Activated B cell treated with CpG ODN at 0.5 μM for 24 hours (primary cell): ENCODE measurements at regions not wholly inside any gene's neighbourhood (a gene's known extent, or its start where the extent isn't known, plus 50 kb on each side); places are given as distances from the start of the nearest gene placed in this dataset.
"Not testable (repeated sequence)": the region's sequence is repeated elsewhere in the genome, so short reads cannot be mapped to it uniquely, and the experiment has no call there.

Experiments
- ATAC-seq: fragments of 200-7000 bp; cut with Tn5 transposase; one replicate; pipeline ENCODE4 v1.10.0; 2021; ENCODE audit warnings: low read depth, mild to moderate bottlenecking, moderate library complexity
- CTCF ChIA-PET: fragments of 350-600 bp; sonication (Branson Sonifier 250); formaldehyde crosslinking; loops from one replicate; lab custom pipeline; 2021; ENCODE audit warnings: antibody characterized with exemption; lab: Charles Lee
- POLR2A ChIA-PET: fragments of 350-600 bp; sonication (Branson Sonifier 250); formaldehyde crosslinking; loops from one replicate; lab custom pipeline; 2021; ENCODE audit warnings: antibody characterized with exemption; lab: Charles Lee
- DNase-seq: peaks from one replicate; pipeline ENCODE4 v3.0.0; 2022
- H3K27ac Mint-ChIP-seq: one replicate; pipeline ENCODE4 v1.8.0; 2020; ENCODE audit warnings: mixed read lengths
- H3K27me3 Mint-ChIP-seq: one replicate; pipeline ENCODE4 v1.8.0; 2021; ENCODE audit warnings: mixed read lengths
- H3K36me3 Mint-ChIP-seq: one replicate; pipeline ENCODE4 v1.8.0; 2021; ENCODE audit warnings: low read depth, mixed read lengths
- H3K4me1 Mint-ChIP-seq: one replicate; pipeline ENCODE4 v1.8.0; 2021; ENCODE audit warnings: mixed read lengths
- H3K4me3 Mint-ChIP-seq: one replicate; pipeline ENCODE4 v1.8.0; 2020; ENCODE audit warnings: mild to moderate bottlenecking, mixed read lengths
- H3K9me3 Mint-ChIP-seq: one replicate; pipeline ENCODE4 v1.8.0; 2020; ENCODE audit warnings: mixed read lengths
- CTCF ChIP-seq: fragments of 200-600 bp; IDR thresholded peaks from one replicate; pipeline ENCODE4 v1.8.0; 2022; ENCODE audit warnings: antibody characterized with exemption, mild to moderate bottlenecking
- intact Hi-C: fragments of 100-400 bp; cut with micrococcal nuclease; formaldehyde crosslinking; loops from one replicate; pipeline ENCODE4 v1.15.1; 2024

DNA sequence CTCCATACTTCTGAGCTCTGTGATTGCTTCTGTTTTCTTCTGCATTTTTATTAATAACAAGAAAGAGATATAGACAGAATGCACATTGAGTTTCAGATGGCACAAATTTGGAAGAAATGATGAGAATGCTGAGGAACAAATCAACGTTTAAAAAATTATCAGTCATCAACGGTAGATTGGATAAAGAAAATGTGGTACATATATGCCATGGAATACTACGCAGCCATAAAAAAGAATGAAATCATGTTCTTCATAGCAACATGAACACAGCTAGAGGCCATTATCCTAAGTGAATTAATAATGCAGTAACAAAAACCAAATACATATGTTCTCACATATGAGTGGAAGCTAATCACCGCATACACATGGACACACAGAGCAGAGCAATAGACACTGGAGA is 81.8 kb downstream of the DUSP6 start:
- ATAC-seq (no peak), DNase-seq (no peak)
- Mint-ChIP-seq H3K4me1 (peaks cover 5% of the 10 kb centered on the region), H3K9me3 (peaks cover 4% of the 10 kb centered on the region), H3K4me3 (no peak overlapping the region), H3K36me3 (no peaks in the 10 kb centered on the region), H3K27ac (no peak overlapping the region), H3K27me3 (peaks cover 6% of the 10 kb centered on the region)
- intact Hi-C loops: no loop called here
- POLR2A ChIA-PET: no interaction called here
- CTCF ChIA-PET: no interaction called here
- no peak for TF ChIP-seq CTCF

DNA sequence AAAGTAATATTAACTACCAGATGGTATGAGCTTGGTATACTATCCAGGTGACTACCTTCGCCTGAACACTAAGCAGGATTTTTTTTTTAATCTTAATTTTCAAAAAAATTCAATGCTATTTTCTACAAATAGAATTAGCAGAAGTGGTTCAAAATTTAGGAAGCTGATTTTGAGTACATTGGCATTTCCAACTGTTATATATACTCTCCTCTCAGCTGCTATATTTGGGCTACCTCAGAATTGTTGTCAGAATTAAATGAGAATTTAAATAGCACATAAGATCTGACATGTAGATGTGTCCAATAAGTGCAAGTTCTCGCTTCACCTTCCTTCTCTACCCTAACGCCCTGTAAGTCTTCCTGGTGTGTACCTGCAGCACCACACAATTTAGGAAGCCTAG is 83.1 kb downstream of the DUSP6 start:
- Mint-ChIP-seq H3K27ac (no peak overlapping the region), H3K4me3 (no peak overlapping the region), H3K27me3 (peaks cover 6% of the 10 kb centered on the region), H3K36me3 (no peaks in the 10 kb centered on the region), H3K4me1 (peaks cover 5% of the 10 kb centered on the region), H3K9me3 (peaks cover 4% of the 10 kb centered on the region)
- POLR2A ChIA-PET: no interaction called here
- ATAC-seq: no peak
- CTCF ChIA-PET: no interaction called here
- no peak for DNase-seq
- TF ChIP-seq CTCF: no peak
- intact Hi-C loops: loop anchor here (5.0 kb wide), 1 partner anchor 217 kb away; no protein-coding TSS in a partner anchor

- Mint-ChIP-seq H3K27ac (no peak overlapping the region), H3K9me3 (peaks cover 4% of the 10 kb centered on the region), H3K4me1 (peaks cover 5% of the 10 kb centered on the region), H3K4me3 (no peak overlapping the region), H3K27me3 (peaks cover 6% of the 10 kb centered on the region), H3K36me3 (no peaks in the 10 kb centered on the region)
- DNase-seq: no peak
- no peak for ATAC-seq
- intact Hi-C loops: loop anchor here (5.0 kb wide), 1 partner anchor 215 kb away; no protein-coding TSS in a partner anchor
- ChIA-PET POLR2A (no interaction called here), CTCF (no interaction called here)
- no peak for TF ChIP-seq CTCF
These were observed 84.9 kb downstream of the DUSP6 start for GRCh38 chr12:89267404-89267803.

- intact Hi-C loops: loop anchor here (5.0 kb wide), 1 partner anchor 214 kb away; no protein-coding TSS in a partner anchor
- POLR2A ChIA-PET, DNase-seq, H3K27ac Mint-ChIP-seq, H3K4me3 Mint-ChIP-seq, H3K36me3 Mint-ChIP-seq, H3K4me1 Mint-ChIP-seq, CTCF ChIA-PET, H3K9me3 Mint-ChIP-seq, ATAC-seq, H3K27me3 Mint-ChIP-seq: not testable (repeated sequence)
These were observed 85.6 kb downstream of the DUSP6 start for GRCh38 chr12:89266574-89267188.

DNA sequence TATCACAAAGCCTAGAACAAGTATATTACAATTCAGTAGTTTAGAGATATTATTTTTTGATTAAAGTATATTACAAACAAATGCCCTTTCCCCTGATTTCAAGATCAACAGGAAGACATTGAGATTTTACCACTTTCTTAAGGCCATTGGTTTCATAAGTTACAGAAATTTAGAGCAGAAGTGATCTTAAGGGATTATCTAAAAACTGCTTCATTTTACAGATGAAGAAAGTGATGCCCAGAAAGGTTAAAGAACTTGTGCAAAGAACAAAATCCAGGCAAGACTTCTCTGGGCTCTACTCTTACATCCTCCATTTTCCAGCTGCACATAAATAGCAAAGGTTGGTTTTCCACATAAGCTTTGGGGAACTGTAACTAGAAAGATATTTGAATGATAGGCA is 87.5 kb downstream of the DUSP6 start:
- no peak for TF ChIP-seq CTCF
- peaks cover 5% of the 10 kb centered on the region for H3K4me1 Mint-ChIP-seq
- no peak overlapping the region for H3K4me3 Mint-ChIP-seq
- no peak overlapping the region for H3K27ac Mint-ChIP-seq
- ChIA-PET CTCF (no interaction called here), POLR2A (no interaction called here)
- ATAC-seq (no peak), DNase-seq (no peak)
- intact Hi-C loops: loop anchor here (5.0 kb wide), 1 partner anchor 213 kb away; no protein-coding TSS in a partner anchor
- H3K36me3 Mint-ChIP-seq: no peaks in the 10 kb centered on the region
- peaks cover 6% of the 10 kb centered on the region for H3K27me3 Mint-ChIP-seq
- H3K9me3 Mint-ChIP-seq: no peaks in the 10 kb centered on the region

- no peak for TF ChIP-seq CTCF
- H3K9me3 Mint-ChIP-seq: no peaks in the 10 kb centered on the region
- no peaks in the 10 kb centered on the region for H3K36me3 Mint-ChIP-seq
- ChIA-PET CTCF (no interaction called here), POLR2A (no interaction called here)
- no peak for ATAC-seq
- no peak for DNase-seq
- intact Hi-C loops: no loop called here
- H3K4me1 Mint-ChIP-seq: peaks cover 5% of the 10 kb centered on the region
- peaks cover 6% of the 10 kb centered on the region for H3K27me3 Mint-ChIP-seq
- no peak overlapping the region for H3K27ac Mint-ChIP-seq
- H3K4me3 Mint-ChIP-seq: no peak overlapping the region
These were observed 88.4 kb downstream of the DUSP6 start for GRCh38 chr12:89263900-89264299.
